ENCODE measurements at regions not wholly inside any gene's neighbourhood (a gene's known extent, or its start where the extent isn't known, plus 50 kb on each side); places are given as distances from the start of the nearest gene placed in this dataset.

DNA sequence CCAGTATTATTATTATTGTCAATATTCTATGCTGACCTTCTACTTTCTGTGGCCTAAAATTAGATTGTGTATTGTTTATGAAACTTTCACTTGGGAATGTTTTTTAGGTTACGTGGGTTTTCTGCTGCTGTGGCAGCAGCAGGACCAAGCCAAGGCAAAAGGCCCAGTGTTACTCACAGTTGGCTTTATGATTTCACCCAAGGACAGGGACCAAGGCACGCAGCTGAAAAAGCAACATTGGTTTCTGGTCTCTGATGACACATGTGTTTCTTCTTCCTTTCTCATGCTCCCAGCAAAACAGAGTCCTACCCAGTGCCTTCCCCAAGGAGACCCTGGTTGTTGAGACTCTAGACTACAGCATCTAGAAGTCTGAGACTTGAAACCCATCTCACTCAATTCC lies 413.7 kb downstream of the SETD4 start:
- TF ChIP-seq POLR2A (IDR thresholded peaks at IDR 0.05; ENCODE audit: low read length) (no peak), SMC3 (IDR thresholded peaks at IDR 0.05) (no peak), CHD2 (IDR thresholded peaks at IDR 0.05; ENCODE audit: low read length, partially characterized antibody) (no peak)

All from A549 (cell line).